Activated naive CD4-positive, alpha-beta T cell treated with anti-CD3 and anti-CD28 coated beads, Interleukin-2, amount 50 U/mL, for 72 hours (primary cell): ENCODE measurements at regions not wholly inside any gene's neighbourhood (a gene's known extent, or its start where the extent isn't known, plus 50 kb on each side); places are given as distances from the start of the nearest gene placed in this dataset.
"Not testable (repeated sequence)": the region's sequence is repeated elsewhere in the genome, so short reads cannot be mapped to it uniquely, and the experiment has no call there.

Experiments used
- ATAC-seq, 2 donors: fragments of 150-1000 bp; cut with Tn5 transposase; 2 replicates each; pipeline ENCODE4 v1.10.0; 2021; ENCODE audit warnings: mild to moderate bottlenecking in 2 of 2, moderate library complexity in 2 of 2
- DNase-seq, 2 donors: peaks; one replicate each; pipeline ENCODE4 v3.0.0; 2021 to 2022; ENCODE audit warnings: low spot score in 2 of 2
- H3K27ac Mint-ChIP-seq, 2 donors: one replicate each; pipeline ENCODE4 v1.8.0; 2022; ENCODE audit warnings: mild to moderate bottlenecking in 2 of 2, mixed read lengths in 2 of 2
- H3K36me3 Mint-ChIP-seq, 2 donors: one replicate each; pipeline ENCODE4 v1.8.0; 2022; ENCODE audit warnings: mixed read lengths in 2 of 2
- H3K9me3 Mint-ChIP-seq, 2 donors: one replicate each; pipeline ENCODE4 v1.8.0; 2022; ENCODE audit warnings: mixed read lengths in 2 of 2

GRCh38 chr3:159244933-159245332 lies 443.1 kb downstream of the MFSD1 start:
- Mint-ChIP-seq H3K9me3 (peaks cover 0 to 8% of the 10 kb centered on the region in 2 donors), H3K36me3 (no peaks in the 10 kb centered on the region), H3K27ac (no peak overlapping the region)
- DNase-seq (no peak), ATAC-seq (no peak)

GRCh38 chr3:159245871-159246270 lies 444.0 kb downstream of the MFSD1 start:
- ATAC-seq: no peak
- Mint-ChIP-seq H3K9me3 (peaks cover 0 to 8% of the 10 kb centered on the region in 2 donors), H3K27ac (no peak overlapping the region), H3K36me3 (no peaks in the 10 kb centered on the region)
- DNase-seq: no peak

- no peak overlapping the region for H3K27ac Mint-ChIP-seq
- peaks cover 0 to 7% of the 10 kb centered on the region in 2 donors for H3K9me3 Mint-ChIP-seq
- no peaks in the 10 kb centered on the region for H3K36me3 Mint-ChIP-seq
- DNase-seq (no peak), ATAC-seq (no peak)
These were observed 444.5 kb downstream of the MFSD1 start for GRCh38 chr3:159246385-159246784.

GRCh38 chr3:159249472-159250174 lies 447.8 kb downstream of the MFSD1 start:
- no peak for ATAC-seq
- Mint-ChIP-seq H3K36me3 (peaks cover 10 to 16% of the 10 kb centered on the region in 2 donors), H3K27ac (no peak overlapping the region), H3K9me3 (peaks cover 16 to 17% of the 10 kb centered on the region in 2 donors)
- no peak for DNase-seq

GRCh38 chr3:159250961-159251360 lies 449.1 kb downstream of the MFSD1 start:
- H3K36me3 Mint-ChIP-seq: peaks cover 10 to 16% of the 10 kb centered on the region in 2 donors

GRCh38 chr3:159252274-159252673 lies 450.4 kb downstream of the MFSD1 start:
- Mint-ChIP-seq H3K27ac (no peak overlapping the region), H3K36me3 (peaks cover 10 to 16% of the 10 kb centered on the region in 2 donors), H3K9me3 (peaks cover 16 to 17% of the 10 kb centered on the region in 2 donors)
- no peak for ATAC-seq
- DNase-seq: no peak

More at GRCh38 chr3:159250961-159251360, 449.1 kb downstream of the MFSD1 start:
- Mint-ChIP-seq H3K27ac (no peak overlapping the region), H3K9me3 (peaks cover 16 to 17% of the 10 kb centered on the region in 2 donors)
- no peak for DNase-seq
- ATAC-seq: no peak

GRCh38 chr3:159252772-159253384 lies 451.0 kb downstream of the MFSD1 start:
- peaks cover 16 to 17% of the 10 kb centered on the region in 2 donors for H3K9me3 Mint-ChIP-seq
- ATAC-seq: no peak

GRCh38 chr3:159253860-159254259 lies 452.0 kb downstream of the MFSD1 start:
- no peak for ATAC-seq
- H3K27ac Mint-ChIP-seq: no peak overlapping the region
- H3K9me3 Mint-ChIP-seq: peaks cover 16 to 17% of the 10 kb centered on the region in 2 donors
- DNase-seq: no peak
- peaks cover 10 to 16% of the 10 kb centered on the region in 2 donors for H3K36me3 Mint-ChIP-seq

More at GRCh38 chr3:159252772-159253384, 451.0 kb downstream of the MFSD1 start:
- H3K27ac Mint-ChIP-seq: no peak overlapping the region
- H3K36me3 Mint-ChIP-seq: peaks cover 10 to 16% of the 10 kb centered on the region in 2 donors
- DNase-seq: no peak

- Mint-ChIP-seq H3K9me3 (peaks cover 7 to 8% of the 10 kb centered on the region in 2 donors), H3K36me3 (peaks cover 7 to 8% of the 10 kb centered on the region in 2 donors), H3K27ac (no peak overlapping the region)
- DNase-seq: no peak
- no peak for ATAC-seq
These were observed 456.1 kb downstream of the MFSD1 start for GRCh38 chr3:159257954-159258353.

DNA sequence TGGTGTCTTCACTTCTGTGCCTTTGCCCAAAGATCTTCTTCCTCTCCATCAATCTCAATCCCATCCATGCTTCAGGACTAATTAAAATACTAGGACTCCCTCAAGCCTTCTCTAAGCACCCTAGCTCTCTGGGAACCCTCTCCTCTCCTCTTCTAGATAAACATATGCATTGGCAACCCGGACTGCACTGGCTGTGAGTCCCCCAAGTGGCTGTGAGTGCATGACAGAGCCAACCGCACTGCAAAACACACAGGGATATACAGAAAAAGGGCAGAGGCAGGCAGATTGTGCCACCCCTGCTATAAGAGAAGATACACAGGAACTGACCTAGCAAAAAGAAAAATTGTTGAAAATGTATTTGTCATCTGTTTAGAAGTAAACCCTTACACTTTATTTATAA lies 457.1 kb downstream of the MFSD1 start:
- DNase-seq (no peak), ATAC-seq (no peak)
- H3K9me3 Mint-ChIP-seq: no peaks in the 10 kb centered on the region
- H3K27ac Mint-ChIP-seq: no peak overlapping the region
- H3K36me3 Mint-ChIP-seq: no peaks in the 10 kb centered on the region

GRCh38 chr3:159260049-159260662 lies 458.3 kb downstream of the MFSD1 start:
- Mint-ChIP-seq H3K36me3 (no peaks in the 10 kb centered on the region), H3K27ac (no peak overlapping the region)
- peak in 1 of 2 donors; percentile 52 for ATAC-seq

DNA sequence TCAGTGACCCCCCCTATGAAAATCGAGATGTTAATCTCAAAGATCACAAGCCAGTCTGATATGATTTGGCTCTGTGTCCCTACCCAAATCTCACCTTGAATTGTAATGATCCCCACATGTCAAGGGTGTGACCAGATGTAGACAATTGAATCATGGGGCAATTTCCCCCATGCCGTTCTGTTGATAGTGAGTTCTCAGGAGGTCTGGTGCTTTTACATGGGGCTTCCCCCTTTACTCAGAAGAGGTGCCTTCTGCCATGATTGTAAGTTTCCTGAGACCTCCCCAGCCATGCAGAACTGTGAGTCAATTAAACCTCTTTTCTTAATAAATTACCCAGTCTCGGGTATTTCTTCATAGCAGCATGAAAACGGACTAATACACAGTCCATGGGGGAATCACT lies 459.5 kb downstream of the MFSD1 start:
- not testable (repeated sequence) for DNase-seq, H3K9me3 Mint-ChIP-seq, H3K36me3 Mint-ChIP-seq, ATAC-seq, H3K27ac Mint-ChIP-seq

More at GRCh38 chr3:159260049-159260662, 458.3 kb downstream of the MFSD1 start:
- DNase-seq: peak in 1 of 2 donors; percentile 45
- H3K9me3 Mint-ChIP-seq: no peaks in the 10 kb centered on the region

DNA sequence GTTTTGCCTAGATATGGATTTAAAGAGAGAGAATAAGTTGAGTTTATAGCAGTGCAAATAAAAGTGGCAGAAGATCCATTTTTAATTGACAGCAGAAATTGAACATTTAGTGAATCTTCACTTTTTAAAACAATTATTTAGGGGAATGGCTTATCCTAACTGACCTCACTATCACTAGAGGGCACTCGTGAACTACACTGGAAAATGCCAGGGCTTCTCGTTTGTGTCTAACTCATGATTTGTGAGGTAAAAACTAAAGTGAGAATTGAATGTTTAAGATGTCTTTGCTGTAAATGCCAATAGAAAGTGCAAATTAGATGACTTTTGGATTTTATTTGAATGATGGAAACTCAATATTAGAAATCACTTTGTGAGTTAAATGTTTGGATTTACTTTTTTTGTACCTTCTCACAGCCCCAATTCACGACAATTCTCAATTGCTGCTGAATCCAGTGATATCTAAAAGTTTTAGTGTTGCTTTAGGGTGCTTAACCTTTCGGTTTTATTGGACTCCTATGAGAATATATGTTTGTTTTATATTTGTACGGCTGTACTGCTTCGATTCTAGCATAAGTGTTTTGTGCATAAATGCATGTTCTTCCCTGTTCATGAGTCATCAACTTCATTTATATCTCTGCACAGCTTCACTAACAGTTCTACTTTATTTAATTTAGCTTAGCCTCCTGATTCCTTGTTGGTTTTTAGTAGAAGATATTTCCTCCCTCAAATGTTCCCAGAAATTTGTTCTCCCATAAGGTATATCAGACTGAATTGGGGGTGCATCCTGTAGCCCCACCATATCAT lies 462.1 kb downstream of the MFSD1 start:
- Mint-ChIP-seq H3K27ac (no peak overlapping the region), H3K36me3 (no peaks in the 10 kb centered on the region), H3K9me3 (no peaks in the 10 kb centered on the region)
- peak in 1 of 2 donors; percentile 12 for DNase-seq
- no peak for ATAC-seq

GRCh38 chr3:159265705-159266104 lies 463.9 kb downstream of the MFSD1 start:
- no peak for DNase-seq
- Mint-ChIP-seq H3K36me3 (no peaks in the 10 kb centered on the region), H3K9me3 (no peaks in the 10 kb centered on the region), H3K27ac (no peak overlapping the region)
- no peak for ATAC-seq

DNA sequence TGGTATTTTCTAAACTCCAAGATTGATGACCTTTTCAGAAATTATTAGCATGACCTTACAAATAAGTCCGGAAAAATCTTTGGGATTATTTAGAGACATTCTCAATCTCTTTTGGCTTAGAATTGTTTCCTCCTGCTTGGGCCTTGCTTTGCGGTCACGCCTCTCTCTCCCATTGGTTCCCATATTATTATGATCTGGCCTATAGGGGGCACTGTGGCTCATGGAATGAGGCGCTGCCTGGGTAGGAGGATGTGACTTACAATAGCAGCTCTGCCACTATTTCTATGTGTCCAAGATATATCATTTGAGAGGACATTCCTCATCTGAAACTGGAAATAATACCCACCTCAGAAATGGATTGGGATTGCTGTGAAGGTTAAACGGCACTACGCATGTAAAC lies 464.9 kb downstream of the MFSD1 start:
- ATAC-seq (no peak), DNase-seq (peak in 1 of 2 donors; percentile 36)
- Mint-ChIP-seq H3K36me3 (no peaks in the 10 kb centered on the region), H3K9me3 (no peaks in the 10 kb centered on the region), H3K27ac (no peak overlapping the region)

GRCh38 chr3:159271799-159272512 lies 470.1 kb downstream of the MFSD1 start:
- DNase-seq (no peak), ATAC-seq (no peak)
- Mint-ChIP-seq H3K27ac (no peak overlapping the region), H3K9me3 (peaks cover 0 to 4% of the 10 kb centered on the region in 2 donors), H3K36me3 (no peaks in the 10 kb centered on the region)
